ENCODE measurements at regions not wholly inside any gene's neighbourhood (a gene's known extent, or its start where the extent isn't known, plus 50 kb on each side); places are given as distances from the start of the nearest gene placed in this dataset.

DNA sequence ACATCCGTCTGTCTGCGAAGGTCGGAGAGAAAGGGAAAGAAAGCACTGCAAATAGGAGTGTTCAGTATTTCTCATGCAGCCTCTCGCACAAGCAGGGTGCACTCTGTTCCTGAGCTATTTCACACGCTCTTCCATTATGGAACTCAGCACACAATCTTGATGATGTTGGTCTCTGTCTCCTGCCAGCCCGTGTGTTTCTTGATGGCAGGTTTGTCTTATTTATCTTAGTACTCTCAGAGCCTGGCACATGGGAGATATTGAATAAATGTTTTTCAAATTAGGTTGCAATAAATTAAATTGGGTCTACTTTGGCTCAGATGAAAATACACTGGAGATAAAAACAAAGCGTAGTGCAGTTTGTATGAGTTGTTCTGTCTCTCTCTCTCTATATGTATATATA lies 134.9 kb upstream of the ETS2 start:
- no peaks in the 10 kb centered on the region for H4K20me1 ChIP-seq (ENCODE audit: insufficient read depth)
- no peaks in the 10 kb centered on the region for H3K9me2 ChIP-seq (ENCODE audit: insufficient read depth, low read length)
- H3K27me3 ChIP-seq (ENCODE audit: insufficient read depth, low read depth, low read length) = no peaks in the 10 kb centered on the region
- no peaks in the 10 kb centered on the region for H3K79me2 ChIP-seq (replicated peaks; ENCODE audit: insufficient read depth, low read length)
- H3K27ac ChIP-seq (ENCODE audit: low read length) = no peak overlapping the region
- no peak for TF ChIP-seq CTCF (IDR thresholded peaks at IDR 0.05; ENCODE audit: poor library complexity, severe bottlenecking)
- TF ChIP-seq POLR2AphosphoS5 (IDR thresholded peaks at IDR 0.05) = no peak
- no peak for TF ChIP-seq RAD21 (conservative IDR thresholded peaks at IDR 0.05)
- no peak for TF ChIP-seq TAF1 (IDR thresholded peaks at IDR 0.05; ENCODE audit: low read depth)
- TF ChIP-seq MXI1 (conservative IDR thresholded peaks at IDR 0.05; ENCODE audit: poor library complexity, severe bottlenecking) = no peak
- no peak for TF ChIP-seq SMC3 (conservative IDR thresholded peaks at IDR 0.05; ENCODE audit: poor library complexity)
- no peak for TF ChIP-seq EZH2 (IDR thresholded peaks at IDR 0.05; ENCODE audit: borderline replicate concordance, insufficient read depth, low read length, poor library complexity, severe bottlenecking)
- H3K4me3 ChIP-seq (ENCODE audit: low read length) = no peak overlapping the region
- no peak overlapping the region for H3K4me2 ChIP-seq (ENCODE audit: low read length)
- no peaks in the 10 kb centered on the region for H3F3A ChIP-seq (ENCODE audit: insufficient read depth, low read length, poor library complexity, severe bottlenecking)
- no peak overlapping the region for H3K9ac ChIP-seq (ENCODE audit: low read length)
- no peaks in the 10 kb centered on the region for H3K9me3 ChIP-seq (ENCODE audit: low read length)
- H3K36me3 ChIP-seq (ENCODE audit: insufficient read depth, low read length) = no peaks in the 10 kb centered on the region
- H2AFZ ChIP-seq (ENCODE audit: low read depth, low read length) = no peak overlapping the region

DNA sequence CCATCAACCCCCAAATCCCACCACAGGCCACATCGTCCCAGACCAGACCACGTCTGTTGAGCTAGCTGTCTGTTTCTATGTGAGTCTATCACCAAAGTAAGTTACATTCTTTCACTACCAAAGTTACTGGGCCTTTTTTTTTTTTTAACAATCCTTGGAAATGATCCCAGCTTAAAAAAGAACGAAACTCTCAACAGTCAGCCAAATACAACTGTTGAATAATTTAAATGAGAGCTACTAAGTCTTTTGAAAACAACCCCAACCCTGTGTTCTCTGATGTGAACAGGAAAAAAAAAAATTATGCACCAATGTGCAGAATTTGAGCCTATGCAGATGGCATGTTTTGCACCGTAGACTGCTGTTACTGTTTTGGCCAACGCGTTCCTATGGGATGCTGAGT lies 134.0 kb upstream of the ETS2 start:
- Histone ChIP-seq H3K36me3 (ENCODE audit: insufficient read depth, low read length) (no peaks in the 10 kb centered on the region), H2AFZ (ENCODE audit: low read depth, low read length) (no peak overlapping the region), H3K79me2 (replicated peaks; ENCODE audit: insufficient read depth, low read length) (no peaks in the 10 kb centered on the region), H3K9ac (ENCODE audit: low read length) (no peak overlapping the region), H3K27me3 (ENCODE audit: insufficient read depth, low read depth, low read length) (no peaks in the 10 kb centered on the region), H3K9me2 (ENCODE audit: insufficient read depth, low read length) (no peaks in the 10 kb centered on the region), H3K9me3 (ENCODE audit: low read length) (no peaks in the 10 kb centered on the region), H3K27ac (ENCODE audit: low read length) (no peak overlapping the region), H3K4me2 (ENCODE audit: low read length) (no peak overlapping the region), H3F3A (ENCODE audit: insufficient read depth, low read length, poor library complexity, severe bottlenecking) (no peaks in the 10 kb centered on the region), H4K20me1 (ENCODE audit: insufficient read depth) (no peaks in the 10 kb centered on the region), H3K4me3 (ENCODE audit: low read length) (no peak overlapping the region)
- TF ChIP-seq, protein P1, sequence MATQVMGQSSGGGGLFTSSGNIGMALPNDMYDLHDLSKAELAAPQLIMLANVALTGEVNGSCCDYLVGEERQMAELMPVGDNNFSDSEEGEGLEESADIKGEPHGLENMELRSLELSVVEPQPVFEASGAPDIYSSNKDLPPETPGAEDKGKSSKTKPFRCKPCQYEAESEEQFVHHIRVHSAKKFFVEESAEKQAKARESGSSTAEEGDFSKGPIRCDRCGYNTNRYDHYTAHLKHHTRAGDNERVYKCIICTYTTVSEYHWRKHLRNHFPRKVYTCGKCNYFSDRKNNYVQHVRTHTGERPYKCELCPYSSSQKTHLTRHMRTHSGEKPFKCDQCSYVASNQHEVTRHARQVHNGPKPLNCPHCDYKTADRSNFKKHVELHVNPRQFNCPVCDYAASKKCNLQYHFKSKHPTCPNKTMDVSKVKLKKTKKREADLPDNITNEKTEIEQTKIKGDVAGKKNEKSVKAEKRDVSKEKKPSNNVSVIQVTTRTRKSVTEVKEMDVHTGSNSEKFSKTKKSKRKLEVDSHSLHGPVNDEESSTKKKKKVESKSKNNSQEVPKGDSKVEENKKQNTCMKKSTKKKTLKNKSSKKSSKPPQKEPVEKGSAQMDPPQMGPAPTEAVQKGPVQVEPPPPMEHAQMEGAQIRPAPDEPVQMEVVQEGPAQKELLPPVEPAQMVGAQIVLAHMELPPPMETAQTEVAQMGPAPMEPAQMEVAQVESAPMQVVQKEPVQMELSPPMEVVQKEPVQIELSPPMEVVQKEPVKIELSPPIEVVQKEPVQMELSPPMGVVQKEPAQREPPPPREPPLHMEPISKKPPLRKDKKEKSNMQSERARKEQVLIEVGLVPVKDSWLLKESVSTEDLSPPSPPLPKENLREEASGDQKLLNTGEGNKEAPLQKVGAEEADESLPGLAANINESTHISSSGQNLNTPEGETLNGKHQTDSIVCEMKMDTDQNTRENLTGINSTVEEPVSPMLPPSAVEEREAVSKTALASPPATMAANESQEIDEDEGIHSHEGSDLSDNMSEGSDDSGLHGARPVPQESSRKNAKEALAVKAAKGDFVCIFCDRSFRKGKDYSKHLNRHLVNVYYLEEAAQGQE (IDR thresholded peaks at IDR 0.05; ENCODE audit: borderline replicate concordance) = no peak
- no peak for TF ChIP-seq MXI1 (conservative IDR thresholded peaks at IDR 0.05; ENCODE audit: poor library complexity, severe bottlenecking)
- TF ChIP-seq EP300 (conservative IDR thresholded peaks at IDR 0.05; ENCODE audit: poor library complexity, severe bottlenecking) = no peak
- no peak for TF ChIP-seq RAD21 (conservative IDR thresholded peaks at IDR 0.05)
- TF ChIP-seq TAF1 (IDR thresholded peaks at IDR 0.05; ENCODE audit: low read depth) = no peak
- no peak for TF ChIP-seq CTCF (IDR thresholded peaks at IDR 0.05; ENCODE audit: poor library complexity, severe bottlenecking)
- no peak for TF ChIP-seq SMC3 (conservative IDR thresholded peaks at IDR 0.05; ENCODE audit: poor library complexity)
- no peak for TF ChIP-seq POLR2AphosphoS5 (IDR thresholded peaks at IDR 0.05)
- TF ChIP-seq EZH2 (IDR thresholded peaks at IDR 0.05; ENCODE audit: borderline replicate concordance, insufficient read depth, low read length, poor library complexity, severe bottlenecking) = no peak

Data from neural cell (in vitro differentiated cells).